ENCODE measurements at regions not wholly inside any gene's neighbourhood (a gene's known extent, or its start where the extent isn't known, plus 50 kb on each side); places are given as distances from the start of the nearest gene placed in this dataset.

GRCh38 chr13:44218501-44219240, 155.0 kb upstream of the SERP2 start:
- Histone ChIP-seq H3K27me3 (ENCODE audit: control insufficient read depth, insufficient read depth, low read length) (no peaks in the 10 kb centered on the region), H3K9me3 (ENCODE audit: control insufficient read depth, low read depth, low read length) (no peaks in the 10 kb centered on the region), H3K4me3 (ENCODE audit: low read length) (no peak overlapping the region), H3K9ac (ENCODE audit: low read length) (no peak overlapping the region), H3K36me3 (ENCODE audit: control insufficient read depth, low read depth, low read length) (no peaks in the 10 kb centered on the region), H3K4me1 (ENCODE audit: control insufficient read depth, low read depth, low read length) (no peaks in the 10 kb centered on the region), H3K27ac (ENCODE audit: low read length) (no peak overlapping the region)

- H3K27me3 ChIP-seq (ENCODE audit: control insufficient read depth, insufficient read depth, low read length) = no peaks in the 10 kb centered on the region
- no peaks in the 10 kb centered on the region for H3K36me3 ChIP-seq (ENCODE audit: control insufficient read depth, low read depth, low read length)
- H3K4me1 ChIP-seq (ENCODE audit: control insufficient read depth, low read depth, low read length) = no peaks in the 10 kb centered on the region
- no peak overlapping the region for H3K4me3 ChIP-seq (ENCODE audit: low read length)
- no peak overlapping the region for H3K9ac ChIP-seq (ENCODE audit: low read length)
- no peaks in the 10 kb centered on the region for H3K9me3 ChIP-seq (ENCODE audit: control insufficient read depth, low read depth, low read length)
- H3K27ac ChIP-seq (ENCODE audit: low read length) = no peak overlapping the region
These were observed 153.8 kb upstream of the SERP2 start for GRCh38 chr13:44219577-44220548.

- Histone ChIP-seq H3K27me3 (ENCODE audit: control insufficient read depth, insufficient read depth, low read length) (no peaks in the 10 kb centered on the region), H3K36me3 (ENCODE audit: control insufficient read depth, low read depth, low read length) (no peaks in the 10 kb centered on the region), H3K9me3 (ENCODE audit: control insufficient read depth, low read depth, low read length) (no peaks in the 10 kb centered on the region), H3K4me1 (ENCODE audit: control insufficient read depth, low read depth, low read length) (no peaks in the 10 kb centered on the region), H3K4me3 (ENCODE audit: low read length) (no peak overlapping the region), H3K27ac (ENCODE audit: low read length) (no peak overlapping the region), H3K9ac (ENCODE audit: low read length) (no peak overlapping the region)
These were observed 152.7 kb upstream of the SERP2 start for GRCh38 chr13:44220948-44221347.

GRCh38 chr13:44221657-44222056, 152.0 kb upstream of the SERP2 start:
- no peak overlapping the region for H3K9ac ChIP-seq (ENCODE audit: low read length)
- H3K4me3 ChIP-seq (ENCODE audit: low read length) = no peak overlapping the region
- H3K36me3 ChIP-seq (ENCODE audit: control insufficient read depth, low read depth, low read length) = no peaks in the 10 kb centered on the region
- no peaks in the 10 kb centered on the region for H3K4me1 ChIP-seq (ENCODE audit: control insufficient read depth, low read depth, low read length)
- H3K27me3 ChIP-seq (ENCODE audit: control insufficient read depth, insufficient read depth, low read length) = no peaks in the 10 kb centered on the region
- H3K27ac ChIP-seq (ENCODE audit: low read length) = no peak overlapping the region
- H3K9me3 ChIP-seq (ENCODE audit: control insufficient read depth, low read depth, low read length) = no peaks in the 10 kb centered on the region

- Histone ChIP-seq H3K27me3 (ENCODE audit: control insufficient read depth, insufficient read depth, low read length) (no peaks in the 10 kb centered on the region), H3K36me3 (ENCODE audit: control insufficient read depth, low read depth, low read length) (no peaks in the 10 kb centered on the region), H3K4me1 (ENCODE audit: control insufficient read depth, low read depth, low read length) (no peaks in the 10 kb centered on the region), H3K9me3 (ENCODE audit: control insufficient read depth, low read depth, low read length) (no peaks in the 10 kb centered on the region), H3K9ac (ENCODE audit: low read length) (no peak overlapping the region), H3K4me3 (ENCODE audit: low read length) (no peak overlapping the region), H3K27ac (ENCODE audit: low read length) (no peak overlapping the region)
These were observed 149.7 kb upstream of the SERP2 start for GRCh38 chr13:44223770-44224444.

- H3K9ac ChIP-seq (ENCODE audit: low read length) = no peak overlapping the region
- H3K27me3 ChIP-seq (ENCODE audit: control insufficient read depth, insufficient read depth, low read length) = no peaks in the 10 kb centered on the region
- no peak overlapping the region for H3K4me3 ChIP-seq (ENCODE audit: low read length)
- no peaks in the 10 kb centered on the region for H3K9me3 ChIP-seq (ENCODE audit: control insufficient read depth, low read depth, low read length)
- H3K4me1 ChIP-seq (ENCODE audit: control insufficient read depth, low read depth, low read length) = no peaks in the 10 kb centered on the region
- H3K27ac ChIP-seq (ENCODE audit: low read length) = no peak overlapping the region
- no peaks in the 10 kb centered on the region for H3K36me3 ChIP-seq (ENCODE audit: control insufficient read depth, low read depth, low read length)
These were observed 149.0 kb upstream of the SERP2 start for GRCh38 chr13:44224450-44225149.

GRCh38 chr13:44229371-44230030, 144.1 kb upstream of the SERP2 start:
- no peaks in the 10 kb centered on the region for H3K9me3 ChIP-seq (ENCODE audit: control insufficient read depth, low read depth, low read length)
- H3K9ac ChIP-seq (ENCODE audit: low read length) = no peak overlapping the region
- no peak overlapping the region for H3K27ac ChIP-seq (ENCODE audit: low read length)
- no peaks in the 10 kb centered on the region for H3K36me3 ChIP-seq (ENCODE audit: control insufficient read depth, low read depth, low read length)
- H3K27me3 ChIP-seq (ENCODE audit: control insufficient read depth, insufficient read depth, low read length) = no peaks in the 10 kb centered on the region
- no peak overlapping the region for H3K4me3 ChIP-seq (ENCODE audit: low read length)
- peaks cover 14% of the 10 kb centered on the region for H3K4me1 ChIP-seq (ENCODE audit: control insufficient read depth, low read depth, low read length)

GRCh38 chr13:44230071-44230470, 143.6 kb upstream of the SERP2 start:
- Histone ChIP-seq H3K4me1 (ENCODE audit: control insufficient read depth, low read depth, low read length) (peaks cover 14% of the 10 kb centered on the region), H3K9me3 (ENCODE audit: control insufficient read depth, low read depth, low read length) (no peaks in the 10 kb centered on the region), H3K36me3 (ENCODE audit: control insufficient read depth, low read depth, low read length) (no peaks in the 10 kb centered on the region), H3K9ac (ENCODE audit: low read length) (no peak overlapping the region), H3K27ac (ENCODE audit: low read length) (no peak overlapping the region), H3K4me3 (ENCODE audit: low read length) (no peak overlapping the region), H3K27me3 (ENCODE audit: control insufficient read depth, insufficient read depth, low read length) (no peaks in the 10 kb centered on the region)

- Histone ChIP-seq H3K9me3 (ENCODE audit: control insufficient read depth, low read depth, low read length) (no peaks in the 10 kb centered on the region), H3K27me3 (ENCODE audit: control insufficient read depth, insufficient read depth, low read length) (no peaks in the 10 kb centered on the region), H3K27ac (ENCODE audit: low read length) (no peak overlapping the region), H3K36me3 (ENCODE audit: control insufficient read depth, low read depth, low read length) (no peaks in the 10 kb centered on the region), H3K4me1 (ENCODE audit: control insufficient read depth, low read depth, low read length) (peaks cover 14% of the 10 kb centered on the region), H3K4me3 (ENCODE audit: low read length) (no peak overlapping the region), H3K9ac (ENCODE audit: low read length) (no peak overlapping the region)
These were observed 142.9 kb upstream of the SERP2 start for GRCh38 chr13:44230736-44231135.

GRCh38 chr13:44231786-44232516, 141.7 kb upstream of the SERP2 start:
- Histone ChIP-seq H3K4me1 (ENCODE audit: control insufficient read depth, low read depth, low read length) (peaks cover 14% of the 10 kb centered on the region), H3K9ac (ENCODE audit: low read length) (no peak overlapping the region), H3K27me3 (ENCODE audit: control insufficient read depth, insufficient read depth, low read length) (no peaks in the 10 kb centered on the region), H3K27ac (ENCODE audit: low read length) (peak overlapping the region; percentile 84), H3K36me3 (ENCODE audit: control insufficient read depth, low read depth, low read length) (no peaks in the 10 kb centered on the region), H3K9me3 (ENCODE audit: control insufficient read depth, low read depth, low read length) (no peaks in the 10 kb centered on the region), H3K4me3 (ENCODE audit: low read length) (no peak overlapping the region)
